Neutrophil (primary cell): ENCODE measurements at regions not wholly inside any gene's neighbourhood (a gene's known extent, or its start where the extent isn't known, plus 50 kb on each side); places are given as distances from the start of the nearest gene placed in this dataset.

Source experiments
- H3K27ac ChIP-seq: fragments of 200-600 bp; sonication (generic); 2 replicates; pipeline ENCODE4 v1.5.1; 2016; ENCODE audit warnings: mild to moderate bottlenecking, moderate library complexity
- H3K27me3 ChIP-seq: fragments of 200-600 bp; sonication (generic); 2 replicates; pipeline ENCODE4 v1.6.0; 2016; ENCODE audit warnings: mild to moderate bottlenecking
- H3K36me3 ChIP-seq: fragments of 200-600 bp; sonication (generic); 2 replicates; pipeline ENCODE4 v1.5.1; 2017
- H3K4me1 ChIP-seq, 2 experiments: fragments of 200-600 bp in 1 of 2; sonication (generic) in 1 of 2; 1 replicate in 1 of 2; 2 replicates in 1 of 2; pipeline versions ENCODE4 v1.5.1 to v1.6.1; 2013 to 2016; ENCODE audit warnings: low read depth in 1 of 2, low read length in 1 of 2, mild to moderate bottlenecking in 1 of 2, moderate library complexity in 1 of 2; ENCODE audit not compliant: control insufficient read depth in 1 of 2, insufficient read depth in 1 of 2
- H3K4me3 ChIP-seq, 2 experiments: fragments of 200-600 bp in 1 of 2; sonication (generic) in 1 of 2; 1 replicate in 1 of 2; 2 replicates in 1 of 2; pipeline ENCODE4 v1.5.1; 2013 to 2016; ENCODE audit warnings: low read depth in 1 of 2, low read length in 1 of 2, mild to moderate bottlenecking in 1 of 2, moderate library complexity in 1 of 2
- H3K9me3 ChIP-seq: fragments of 200-600 bp; sonication (generic); 2 replicates; pipeline ENCODE4 v1.5.1; 2016
- TF ChIP-seq, protein P1 (sequence below): fragments of 200-600 bp; sonication (generic); IDR thresholded peaks from 2 replicates; pipeline ENCODE4 v1.5.1; 2016; ENCODE audit warnings: antibody characterized with exemption

DNA sequence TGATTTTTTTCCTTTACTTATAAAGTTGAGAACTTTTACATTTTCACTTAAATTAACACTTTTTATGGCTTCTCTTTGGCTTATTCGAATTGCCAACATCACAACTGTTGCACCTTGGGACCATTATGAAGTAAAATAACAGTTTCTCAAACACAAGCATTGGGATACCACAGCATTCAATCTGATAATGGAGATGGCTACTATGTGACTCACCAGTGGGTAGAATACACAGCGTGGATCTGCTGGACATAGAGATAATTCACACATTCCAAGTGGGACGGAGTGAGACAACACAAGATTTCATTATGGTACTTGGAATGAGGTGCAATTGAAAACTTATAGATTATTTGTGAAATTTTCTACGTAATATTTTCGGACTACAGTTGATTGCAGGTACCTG lies 68.0 kb downstream of the ADAMTS1 start:
- H3K4me1 ChIP-seq: no peaks in the 10 kb centered on the region
- H3K4me3 ChIP-seq: no peak overlapping the region
- H3K27ac ChIP-seq: no peak overlapping the region
- no peaks in the 10 kb centered on the region for H3K36me3 ChIP-seq
- H3K27me3 ChIP-seq: no peaks in the 10 kb centered on the region
- no peaks in the 10 kb centered on the region for H3K9me3 ChIP-seq
- TF ChIP-seq, protein P1, sequence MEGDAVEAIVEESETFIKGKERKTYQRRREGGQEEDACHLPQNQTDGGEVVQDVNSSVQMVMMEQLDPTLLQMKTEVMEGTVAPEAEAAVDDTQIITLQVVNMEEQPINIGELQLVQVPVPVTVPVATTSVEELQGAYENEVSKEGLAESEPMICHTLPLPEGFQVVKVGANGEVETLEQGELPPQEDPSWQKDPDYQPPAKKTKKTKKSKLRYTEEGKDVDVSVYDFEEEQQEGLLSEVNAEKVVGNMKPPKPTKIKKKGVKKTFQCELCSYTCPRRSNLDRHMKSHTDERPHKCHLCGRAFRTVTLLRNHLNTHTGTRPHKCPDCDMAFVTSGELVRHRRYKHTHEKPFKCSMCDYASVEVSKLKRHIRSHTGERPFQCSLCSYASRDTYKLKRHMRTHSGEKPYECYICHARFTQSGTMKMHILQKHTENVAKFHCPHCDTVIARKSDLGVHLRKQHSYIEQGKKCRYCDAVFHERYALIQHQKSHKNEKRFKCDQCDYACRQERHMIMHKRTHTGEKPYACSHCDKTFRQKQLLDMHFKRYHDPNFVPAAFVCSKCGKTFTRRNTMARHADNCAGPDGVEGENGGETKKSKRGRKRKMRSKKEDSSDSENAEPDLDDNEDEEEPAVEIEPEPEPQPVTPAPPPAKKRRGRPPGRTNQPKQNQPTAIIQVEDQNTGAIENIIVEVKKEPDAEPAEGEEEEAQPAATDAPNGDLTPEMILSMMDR: no peak

DNA sequence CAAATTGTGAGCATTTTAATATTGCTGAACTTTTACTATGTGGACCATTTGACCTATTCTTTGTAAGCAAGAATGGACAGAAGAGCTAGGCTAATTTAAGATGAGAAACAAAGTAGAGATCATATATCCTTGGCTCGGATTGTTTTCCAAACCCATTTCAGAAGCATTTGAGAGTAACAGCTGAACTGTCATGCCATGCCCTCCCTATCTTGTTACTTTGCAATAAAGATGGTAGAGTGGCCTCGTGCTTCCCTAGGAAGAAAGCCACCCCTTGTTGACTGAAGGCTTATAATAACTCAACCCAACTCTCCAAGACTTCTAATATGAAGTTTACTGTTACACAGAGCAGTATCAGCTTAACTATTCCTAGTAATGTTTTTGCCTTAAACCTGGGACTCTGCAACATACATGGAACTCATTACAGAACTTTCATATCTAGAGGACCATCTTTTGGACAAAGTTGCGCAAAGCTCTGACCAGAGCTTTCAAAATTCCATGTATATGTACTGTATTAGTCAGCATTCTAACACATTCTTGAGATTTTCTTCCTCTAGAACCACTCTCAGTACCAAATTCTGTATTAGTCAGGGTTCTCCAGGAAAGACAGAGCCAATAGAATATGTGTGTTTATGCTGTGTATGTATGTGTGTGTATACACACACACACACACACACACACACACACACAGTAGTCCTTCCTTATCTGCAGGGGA lies 68.7 kb downstream of the ADAMTS1 start:
- Histone ChIP-seq H3K36me3 (no peaks in the 10 kb centered on the region), H3K4me3 (no peak overlapping the region), H3K9me3 (no peaks in the 10 kb centered on the region), H3K27ac (no peak overlapping the region), H3K4me1 (no peaks in the 10 kb centered on the region), H3K27me3 (no peaks in the 10 kb centered on the region)
- TF ChIP-seq, protein P1: no peak

DNA sequence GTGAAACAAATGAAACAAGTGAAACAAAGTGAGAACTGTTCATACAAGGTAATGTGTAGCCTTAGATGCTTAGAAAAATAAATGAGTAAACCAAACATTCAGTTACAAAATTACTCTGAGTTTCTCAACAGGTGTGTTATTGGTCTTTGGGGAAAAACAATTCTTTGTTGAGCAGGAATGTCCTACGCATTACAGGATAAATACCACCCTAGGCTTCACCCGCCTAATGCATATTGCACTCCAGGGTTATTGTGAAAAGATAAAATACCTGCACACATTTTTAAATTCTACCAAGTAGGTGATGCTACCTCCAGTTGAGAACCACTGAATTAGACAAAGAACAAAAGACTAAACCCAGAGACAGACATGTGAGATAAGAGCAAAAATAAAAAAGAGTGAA lies 72.2 kb downstream of the ADAMTS1 start:
- H3K4me1 ChIP-seq: no peaks in the 10 kb centered on the region
- H3K36me3 ChIP-seq: no peaks in the 10 kb centered on the region
- TF ChIP-seq, protein P1: no peak
- H3K27me3 ChIP-seq: no peaks in the 10 kb centered on the region
- no peak overlapping the region for H3K4me3 ChIP-seq
- H3K9me3 ChIP-seq: no peaks in the 10 kb centered on the region
- H3K27ac ChIP-seq: no peak overlapping the region

DNA sequence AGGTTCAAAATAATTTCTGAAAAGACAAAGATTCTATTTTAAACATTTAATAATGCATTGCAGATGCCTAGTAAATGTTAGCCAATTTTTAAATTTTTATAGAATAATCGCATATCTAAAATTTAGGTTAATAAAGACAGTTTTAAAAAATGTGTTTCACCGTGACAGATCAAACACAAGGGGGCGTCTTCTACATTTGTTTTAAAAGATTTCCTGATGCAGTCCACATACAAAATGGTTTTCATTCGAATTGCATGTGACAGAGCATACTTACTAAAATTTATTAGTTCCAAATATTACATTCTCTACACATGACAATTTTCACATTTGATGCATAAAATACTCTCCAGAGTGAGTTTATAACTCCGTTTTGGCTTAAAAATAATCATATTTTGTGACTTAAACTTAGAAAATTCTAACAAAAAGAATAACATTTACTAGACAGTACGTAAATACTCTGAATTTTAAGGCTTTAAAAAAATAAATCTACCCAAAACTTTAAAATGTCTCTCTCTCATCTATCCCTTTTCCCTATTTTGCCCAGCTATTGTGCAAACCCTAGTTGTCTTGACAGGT lies 75.5 kb downstream of the ADAMTS1 start:
- Histone ChIP-seq H3K27me3 (no peaks in the 10 kb centered on the region), H3K36me3 (no peaks in the 10 kb centered on the region), H3K4me3 (no peak overlapping the region), H3K4me1 (no peaks in the 10 kb centered on the region), H3K27ac (no peak overlapping the region), H3K9me3 (no peaks in the 10 kb centered on the region)
- TF ChIP-seq, protein P1: no peak

DNA sequence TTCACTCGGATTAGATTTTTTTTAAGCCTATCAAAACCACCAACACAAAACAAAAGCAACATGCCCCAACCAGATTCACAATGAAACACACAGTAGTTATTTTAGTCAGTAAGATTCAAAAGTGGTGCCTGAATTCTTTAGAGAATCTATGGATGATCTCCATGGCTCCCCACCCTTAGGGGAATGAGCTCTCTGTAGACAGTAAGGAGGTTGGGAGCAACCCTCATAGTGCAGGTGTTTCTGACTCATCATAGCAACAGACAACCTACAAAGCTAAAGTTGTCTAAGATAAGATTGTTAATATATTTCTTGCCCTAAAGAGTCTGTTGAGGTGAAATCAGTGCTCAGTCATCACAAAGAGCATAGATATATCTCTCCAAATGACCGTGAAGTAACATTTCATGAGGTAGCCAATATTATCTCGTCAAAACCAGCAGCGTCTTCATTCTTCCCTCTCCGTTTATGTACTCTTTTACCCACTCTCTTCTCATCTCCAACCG lies 78.3 kb downstream of the ADAMTS1 start:
- H3K9me3 ChIP-seq: no peaks in the 10 kb centered on the region
- no peaks in the 10 kb centered on the region for H3K27me3 ChIP-seq
- no peaks in the 10 kb centered on the region for H3K36me3 ChIP-seq
- TF ChIP-seq, protein P1: no peak
- no peak overlapping the region for H3K27ac ChIP-seq
- H3K4me3 ChIP-seq: no peak overlapping the region
- H3K4me1 ChIP-seq: no peaks in the 10 kb centered on the region
